Panc1 (cell line): ENCODE measurements at regions not wholly inside any gene's neighbourhood (a gene's known extent, or its start where the extent isn't known, plus 50 kb on each side); places are given as distances from the start of the nearest gene placed in this dataset.

Experiments
- TCF7L2 ChIP-seq: IDR thresholded peaks from 2 replicates; pipeline ENCODE4 v1.6.1; 2011; ENCODE audit warnings: mild to moderate bottlenecking, low read depth, low read length, inconsistent platforms
- TF ChIP-seq, protein P1 (sequence below): fragments of 450-650 bp; IDR thresholded peaks from 2 replicates; pipeline ENCODE4 v1.5.1; 2017; ENCODE audit warnings: mild to moderate bottlenecking
- TF ChIP-seq, protein P2 (sequence below), 2 experiments: IDR thresholded peaks; 2 replicates each; pipeline ENCODE4 v1.6.1; 2011 to 2012; ENCODE audit warnings: low read depth in 2 of 2, control low read depth in 1 of 2, low read length in 1 of 2, mild to moderate bottlenecking in 1 of 2, moderate library complexity in 1 of 2; ENCODE audit not compliant: insufficient read depth in 1 of 2

DNA sequence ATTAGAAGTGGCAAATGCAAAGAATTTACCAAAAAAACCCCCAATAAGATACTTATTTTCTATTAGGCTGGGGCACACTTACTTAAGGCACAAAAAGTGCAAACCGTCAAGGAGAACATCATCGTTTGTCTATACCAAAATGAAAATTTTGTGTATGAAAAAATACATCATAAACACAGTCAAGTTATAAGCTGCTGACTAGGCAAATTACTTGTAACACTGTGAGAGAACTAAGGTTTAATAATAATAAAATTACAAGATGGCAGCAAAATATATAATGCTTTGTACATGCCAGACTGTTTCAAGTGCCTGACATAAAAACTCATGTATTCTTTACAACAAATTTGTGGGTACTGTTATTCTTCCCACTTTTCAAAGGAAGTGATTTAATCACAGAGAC lies 297.2 kb upstream of the CRBN start:
- TF ChIP-seq, protein P1, sequence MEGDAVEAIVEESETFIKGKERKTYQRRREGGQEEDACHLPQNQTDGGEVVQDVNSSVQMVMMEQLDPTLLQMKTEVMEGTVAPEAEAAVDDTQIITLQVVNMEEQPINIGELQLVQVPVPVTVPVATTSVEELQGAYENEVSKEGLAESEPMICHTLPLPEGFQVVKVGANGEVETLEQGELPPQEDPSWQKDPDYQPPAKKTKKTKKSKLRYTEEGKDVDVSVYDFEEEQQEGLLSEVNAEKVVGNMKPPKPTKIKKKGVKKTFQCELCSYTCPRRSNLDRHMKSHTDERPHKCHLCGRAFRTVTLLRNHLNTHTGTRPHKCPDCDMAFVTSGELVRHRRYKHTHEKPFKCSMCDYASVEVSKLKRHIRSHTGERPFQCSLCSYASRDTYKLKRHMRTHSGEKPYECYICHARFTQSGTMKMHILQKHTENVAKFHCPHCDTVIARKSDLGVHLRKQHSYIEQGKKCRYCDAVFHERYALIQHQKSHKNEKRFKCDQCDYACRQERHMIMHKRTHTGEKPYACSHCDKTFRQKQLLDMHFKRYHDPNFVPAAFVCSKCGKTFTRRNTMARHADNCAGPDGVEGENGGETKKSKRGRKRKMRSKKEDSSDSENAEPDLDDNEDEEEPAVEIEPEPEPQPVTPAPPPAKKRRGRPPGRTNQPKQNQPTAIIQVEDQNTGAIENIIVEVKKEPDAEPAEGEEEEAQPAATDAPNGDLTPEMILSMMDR: no peak
- TF ChIP-seq, protein P2, sequence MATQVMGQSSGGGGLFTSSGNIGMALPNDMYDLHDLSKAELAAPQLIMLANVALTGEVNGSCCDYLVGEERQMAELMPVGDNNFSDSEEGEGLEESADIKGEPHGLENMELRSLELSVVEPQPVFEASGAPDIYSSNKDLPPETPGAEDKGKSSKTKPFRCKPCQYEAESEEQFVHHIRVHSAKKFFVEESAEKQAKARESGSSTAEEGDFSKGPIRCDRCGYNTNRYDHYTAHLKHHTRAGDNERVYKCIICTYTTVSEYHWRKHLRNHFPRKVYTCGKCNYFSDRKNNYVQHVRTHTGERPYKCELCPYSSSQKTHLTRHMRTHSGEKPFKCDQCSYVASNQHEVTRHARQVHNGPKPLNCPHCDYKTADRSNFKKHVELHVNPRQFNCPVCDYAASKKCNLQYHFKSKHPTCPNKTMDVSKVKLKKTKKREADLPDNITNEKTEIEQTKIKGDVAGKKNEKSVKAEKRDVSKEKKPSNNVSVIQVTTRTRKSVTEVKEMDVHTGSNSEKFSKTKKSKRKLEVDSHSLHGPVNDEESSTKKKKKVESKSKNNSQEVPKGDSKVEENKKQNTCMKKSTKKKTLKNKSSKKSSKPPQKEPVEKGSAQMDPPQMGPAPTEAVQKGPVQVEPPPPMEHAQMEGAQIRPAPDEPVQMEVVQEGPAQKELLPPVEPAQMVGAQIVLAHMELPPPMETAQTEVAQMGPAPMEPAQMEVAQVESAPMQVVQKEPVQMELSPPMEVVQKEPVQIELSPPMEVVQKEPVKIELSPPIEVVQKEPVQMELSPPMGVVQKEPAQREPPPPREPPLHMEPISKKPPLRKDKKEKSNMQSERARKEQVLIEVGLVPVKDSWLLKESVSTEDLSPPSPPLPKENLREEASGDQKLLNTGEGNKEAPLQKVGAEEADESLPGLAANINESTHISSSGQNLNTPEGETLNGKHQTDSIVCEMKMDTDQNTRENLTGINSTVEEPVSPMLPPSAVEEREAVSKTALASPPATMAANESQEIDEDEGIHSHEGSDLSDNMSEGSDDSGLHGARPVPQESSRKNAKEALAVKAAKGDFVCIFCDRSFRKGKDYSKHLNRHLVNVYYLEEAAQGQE (IDR thresholded peaks at IDR 0.05; ENCODE audit: insufficient read depth in 1 of 2, low read depth in 2 of 2, low read length in 1 of 2): no peak
- no peak for TF ChIP-seq TCF7L2
